ENCODE measurements at regions not wholly inside any gene's neighbourhood (a gene's known extent, or its start where the extent isn't known, plus 50 kb on each side); places are given as distances from the start of the nearest gene placed in this dataset.

DNA sequence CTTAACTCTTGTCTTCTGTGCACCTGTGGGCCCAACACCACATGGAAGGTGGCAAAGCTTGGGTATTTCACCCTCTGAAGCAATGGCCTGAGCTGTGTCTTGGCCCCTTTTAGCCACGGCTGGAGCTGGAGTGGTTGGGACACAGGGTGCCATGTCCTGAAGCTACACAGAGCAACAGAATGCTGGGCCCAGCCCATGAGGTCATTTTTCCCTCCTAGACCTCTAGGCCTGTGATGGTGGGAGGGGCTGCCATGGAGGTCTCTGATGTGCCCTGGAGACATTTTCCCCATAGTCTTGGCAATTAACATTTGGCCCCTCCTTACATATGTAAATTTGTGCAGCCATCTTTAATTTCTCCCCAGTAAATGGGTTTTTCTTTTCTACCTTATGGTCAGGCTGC is 620.8 kb downstream of the RFPL4B start:
- TF ChIP-seq, protein P1, sequence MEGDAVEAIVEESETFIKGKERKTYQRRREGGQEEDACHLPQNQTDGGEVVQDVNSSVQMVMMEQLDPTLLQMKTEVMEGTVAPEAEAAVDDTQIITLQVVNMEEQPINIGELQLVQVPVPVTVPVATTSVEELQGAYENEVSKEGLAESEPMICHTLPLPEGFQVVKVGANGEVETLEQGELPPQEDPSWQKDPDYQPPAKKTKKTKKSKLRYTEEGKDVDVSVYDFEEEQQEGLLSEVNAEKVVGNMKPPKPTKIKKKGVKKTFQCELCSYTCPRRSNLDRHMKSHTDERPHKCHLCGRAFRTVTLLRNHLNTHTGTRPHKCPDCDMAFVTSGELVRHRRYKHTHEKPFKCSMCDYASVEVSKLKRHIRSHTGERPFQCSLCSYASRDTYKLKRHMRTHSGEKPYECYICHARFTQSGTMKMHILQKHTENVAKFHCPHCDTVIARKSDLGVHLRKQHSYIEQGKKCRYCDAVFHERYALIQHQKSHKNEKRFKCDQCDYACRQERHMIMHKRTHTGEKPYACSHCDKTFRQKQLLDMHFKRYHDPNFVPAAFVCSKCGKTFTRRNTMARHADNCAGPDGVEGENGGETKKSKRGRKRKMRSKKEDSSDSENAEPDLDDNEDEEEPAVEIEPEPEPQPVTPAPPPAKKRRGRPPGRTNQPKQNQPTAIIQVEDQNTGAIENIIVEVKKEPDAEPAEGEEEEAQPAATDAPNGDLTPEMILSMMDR (IDR thresholded peaks at IDR 0.05; ENCODE audit: insufficient read depth, low read length): no peak
- TF ChIP-seq, protein P2, sequence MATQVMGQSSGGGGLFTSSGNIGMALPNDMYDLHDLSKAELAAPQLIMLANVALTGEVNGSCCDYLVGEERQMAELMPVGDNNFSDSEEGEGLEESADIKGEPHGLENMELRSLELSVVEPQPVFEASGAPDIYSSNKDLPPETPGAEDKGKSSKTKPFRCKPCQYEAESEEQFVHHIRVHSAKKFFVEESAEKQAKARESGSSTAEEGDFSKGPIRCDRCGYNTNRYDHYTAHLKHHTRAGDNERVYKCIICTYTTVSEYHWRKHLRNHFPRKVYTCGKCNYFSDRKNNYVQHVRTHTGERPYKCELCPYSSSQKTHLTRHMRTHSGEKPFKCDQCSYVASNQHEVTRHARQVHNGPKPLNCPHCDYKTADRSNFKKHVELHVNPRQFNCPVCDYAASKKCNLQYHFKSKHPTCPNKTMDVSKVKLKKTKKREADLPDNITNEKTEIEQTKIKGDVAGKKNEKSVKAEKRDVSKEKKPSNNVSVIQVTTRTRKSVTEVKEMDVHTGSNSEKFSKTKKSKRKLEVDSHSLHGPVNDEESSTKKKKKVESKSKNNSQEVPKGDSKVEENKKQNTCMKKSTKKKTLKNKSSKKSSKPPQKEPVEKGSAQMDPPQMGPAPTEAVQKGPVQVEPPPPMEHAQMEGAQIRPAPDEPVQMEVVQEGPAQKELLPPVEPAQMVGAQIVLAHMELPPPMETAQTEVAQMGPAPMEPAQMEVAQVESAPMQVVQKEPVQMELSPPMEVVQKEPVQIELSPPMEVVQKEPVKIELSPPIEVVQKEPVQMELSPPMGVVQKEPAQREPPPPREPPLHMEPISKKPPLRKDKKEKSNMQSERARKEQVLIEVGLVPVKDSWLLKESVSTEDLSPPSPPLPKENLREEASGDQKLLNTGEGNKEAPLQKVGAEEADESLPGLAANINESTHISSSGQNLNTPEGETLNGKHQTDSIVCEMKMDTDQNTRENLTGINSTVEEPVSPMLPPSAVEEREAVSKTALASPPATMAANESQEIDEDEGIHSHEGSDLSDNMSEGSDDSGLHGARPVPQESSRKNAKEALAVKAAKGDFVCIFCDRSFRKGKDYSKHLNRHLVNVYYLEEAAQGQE (IDR thresholded peaks at IDR 0.05; ENCODE audit: insufficient replicate concordance, low read depth): no peak
- TF ChIP-seq GABPA (IDR thresholded peaks at IDR 0.05; ENCODE audit: low read depth) (no peak), POLR2AphosphoS5 (IDR thresholded peaks at IDR 0.05; ENCODE audit: low read depth) (no peak)
